Sigmoid colon (tissue), 4 donors: ENCODE measurements at regions not wholly inside any gene's neighbourhood (a gene's known extent, or its start where the extent isn't known, plus 50 kb on each side); places are given as distances from the start of the nearest gene placed in this dataset.

Experiments
- POLR2A ChIP-seq, 2 donors: fragments of 450-650 bp; IDR thresholded peaks; one replicate each; pipeline ENCODE4 v1.6.1; 2016; ENCODE audit warnings: antibody characterized with exemption in 2 of 2, mild to moderate bottlenecking in 2 of 2, moderate library complexity in 2 of 2
- POLR2AphosphoS5 ChIP-seq, 4 donors: sonication (generic); formaldehyde crosslinking; IDR thresholded peaks; one replicate each; pipeline ENCODE4 v1.6.1; 2017; ENCODE audit warnings: antibody characterized with exemption in 4 of 4
- TF ChIP-seq, protein P1 (sequence below), 4 experiments: fragments of 450-650 bp in 3 of 4; fragments of 200-600 bp in 1 of 4; IDR thresholded peaks; one replicate each; pipeline ENCODE4 v1.5.1; 2016 to 2019; ENCODE audit warnings: antibody characterized with exemption in 4 of 4, mild to moderate bottlenecking in 3 of 4, moderate library complexity in 2 of 4

DNA sequence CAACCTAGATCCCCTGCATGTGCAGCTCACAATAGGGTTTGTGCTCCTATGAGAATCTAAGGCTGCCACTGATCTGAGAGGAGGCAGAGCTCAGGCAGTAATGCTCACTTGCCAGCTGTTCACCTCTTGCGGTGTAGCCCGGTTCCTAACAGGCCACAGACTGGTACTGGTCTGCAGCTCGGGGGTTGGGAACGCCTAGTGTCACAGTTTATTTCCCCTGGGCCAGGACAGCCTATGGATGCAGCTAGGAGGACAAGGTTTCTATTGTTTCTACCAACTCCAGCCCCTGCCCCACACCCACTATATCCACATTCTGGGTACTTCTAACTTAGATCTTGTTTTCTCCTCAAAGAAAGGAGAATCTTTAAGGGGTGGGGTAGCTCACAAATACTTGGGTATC lies 58.7 kb upstream of the PRRC2C start:
- TF ChIP-seq, protein P1, sequence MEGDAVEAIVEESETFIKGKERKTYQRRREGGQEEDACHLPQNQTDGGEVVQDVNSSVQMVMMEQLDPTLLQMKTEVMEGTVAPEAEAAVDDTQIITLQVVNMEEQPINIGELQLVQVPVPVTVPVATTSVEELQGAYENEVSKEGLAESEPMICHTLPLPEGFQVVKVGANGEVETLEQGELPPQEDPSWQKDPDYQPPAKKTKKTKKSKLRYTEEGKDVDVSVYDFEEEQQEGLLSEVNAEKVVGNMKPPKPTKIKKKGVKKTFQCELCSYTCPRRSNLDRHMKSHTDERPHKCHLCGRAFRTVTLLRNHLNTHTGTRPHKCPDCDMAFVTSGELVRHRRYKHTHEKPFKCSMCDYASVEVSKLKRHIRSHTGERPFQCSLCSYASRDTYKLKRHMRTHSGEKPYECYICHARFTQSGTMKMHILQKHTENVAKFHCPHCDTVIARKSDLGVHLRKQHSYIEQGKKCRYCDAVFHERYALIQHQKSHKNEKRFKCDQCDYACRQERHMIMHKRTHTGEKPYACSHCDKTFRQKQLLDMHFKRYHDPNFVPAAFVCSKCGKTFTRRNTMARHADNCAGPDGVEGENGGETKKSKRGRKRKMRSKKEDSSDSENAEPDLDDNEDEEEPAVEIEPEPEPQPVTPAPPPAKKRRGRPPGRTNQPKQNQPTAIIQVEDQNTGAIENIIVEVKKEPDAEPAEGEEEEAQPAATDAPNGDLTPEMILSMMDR (IDR thresholded peaks at IDR 0.05) = no peak
- no peak for TF ChIP-seq POLR2AphosphoS5 (IDR thresholded peaks at IDR 0.05)
- no peak for TF ChIP-seq POLR2A (IDR thresholded peaks at IDR 0.05)
